ENCODE measurements at regions not wholly inside any gene's neighbourhood (a gene's known extent, or its start where the extent isn't known, plus 50 kb on each side); places are given as distances from the start of the nearest gene placed in this dataset.

GRCh38 chr16:86240716-86241363 lies 269.5 kb upstream of the FOXF1 start:
- H3K27me3 ChIP-seq (ENCODE audit: insufficient read depth, low read length) = peaks cover 36% of the 10 kb centered on the region
- H3K4me3 ChIP-seq (ENCODE audit: low read depth, low read length) = no peak overlapping the region
- H2AFZ ChIP-seq (ENCODE audit: low read length, unreplicated experiment) = no peak overlapping the region
- H3K27ac ChIP-seq (ENCODE audit: low read depth, low read length) = no peak overlapping the region
- no peaks in the 10 kb centered on the region for H3K79me2 ChIP-seq (ENCODE audit: control insufficient read depth, insufficient read depth, low read length, unreplicated experiment)
- H3K4me1 ChIP-seq (ENCODE audit: control insufficient read depth, insufficient read depth, low read length, unreplicated experiment) = no peaks in the 10 kb centered on the region
- no peaks in the 10 kb centered on the region for H3K36me3 ChIP-seq (ENCODE audit: insufficient read depth, low read length)

DNA sequence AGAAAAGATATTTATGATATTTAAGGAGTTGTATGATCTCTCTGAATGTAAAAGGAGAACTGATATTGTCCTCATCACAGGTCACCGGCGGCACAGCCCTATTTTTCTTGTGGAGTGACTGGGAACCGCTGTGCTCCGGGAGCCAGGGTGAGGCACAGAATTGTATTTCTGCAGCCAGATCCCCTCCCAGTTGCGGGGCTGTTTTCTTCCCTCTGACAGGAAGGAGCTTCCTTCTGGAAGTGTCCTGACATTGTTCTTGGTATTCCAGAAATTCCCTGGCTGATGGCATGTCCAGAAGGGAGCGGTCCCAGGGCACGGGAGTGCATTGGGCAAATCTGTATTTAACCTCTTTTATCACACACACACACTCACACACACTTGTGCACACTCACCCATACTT lies 268.6 kb upstream of the FOXF1 start:
- Histone ChIP-seq H3K27me3 (ENCODE audit: insufficient read depth, low read length) (peaks cover 36% of the 10 kb centered on the region), H3K4me3 (ENCODE audit: low read depth, low read length) (no peak overlapping the region), H3K79me2 (ENCODE audit: control insufficient read depth, insufficient read depth, low read length, unreplicated experiment) (no peaks in the 10 kb centered on the region), H3K36me3 (ENCODE audit: insufficient read depth, low read length) (no peaks in the 10 kb centered on the region), H3K4me1 (ENCODE audit: control insufficient read depth, insufficient read depth, low read length, unreplicated experiment) (no peaks in the 10 kb centered on the region), H2AFZ (ENCODE audit: low read length, unreplicated experiment) (no peak overlapping the region), H3K27ac (ENCODE audit: low read depth, low read length) (no peak overlapping the region)

- no peak overlapping the region for H2AFZ ChIP-seq (ENCODE audit: low read length, unreplicated experiment)
- H3K79me2 ChIP-seq (ENCODE audit: control insufficient read depth, insufficient read depth, low read length, unreplicated experiment) = no peaks in the 10 kb centered on the region
- no peaks in the 10 kb centered on the region for H3K36me3 ChIP-seq (ENCODE audit: insufficient read depth, low read length)
- no peak overlapping the region for H3K27ac ChIP-seq (ENCODE audit: low read depth, low read length)
- H3K4me1 ChIP-seq (ENCODE audit: control insufficient read depth, insufficient read depth, low read length, unreplicated experiment) = no peaks in the 10 kb centered on the region
- H3K27me3 ChIP-seq (ENCODE audit: insufficient read depth, low read length) = peaks cover 36% of the 10 kb centered on the region
- no peak overlapping the region for H3K4me3 ChIP-seq (ENCODE audit: low read depth, low read length)
Observed at GRCh38 chr16:86242244-86243122, 267.8 kb upstream of the FOXF1 start.

GRCh38 chr16:86243123-86243473 lies 267.2 kb upstream of the FOXF1 start:
- Histone ChIP-seq H3K27me3 (ENCODE audit: insufficient read depth, low read length) (peaks cover 36% of the 10 kb centered on the region), H3K36me3 (ENCODE audit: insufficient read depth, low read length) (no peaks in the 10 kb centered on the region), H3K4me1 (ENCODE audit: control insufficient read depth, insufficient read depth, low read length, unreplicated experiment) (no peaks in the 10 kb centered on the region), H2AFZ (ENCODE audit: low read length, unreplicated experiment) (no peak overlapping the region), H3K4me3 (ENCODE audit: low read depth, low read length) (no peak overlapping the region), H3K79me2 (ENCODE audit: control insufficient read depth, insufficient read depth, low read length, unreplicated experiment) (no peaks in the 10 kb centered on the region), H3K27ac (ENCODE audit: low read depth, low read length) (no peak overlapping the region)

- Histone ChIP-seq H3K4me3 (ENCODE audit: low read depth, low read length) (no peak overlapping the region), H3K27me3 (ENCODE audit: insufficient read depth, low read length) (peaks cover 36% of the 10 kb centered on the region), H3K4me1 (ENCODE audit: control insufficient read depth, insufficient read depth, low read length, unreplicated experiment) (no peaks in the 10 kb centered on the region), H3K27ac (ENCODE audit: low read depth, low read length) (no peak overlapping the region), H3K79me2 (ENCODE audit: control insufficient read depth, insufficient read depth, low read length, unreplicated experiment) (no peaks in the 10 kb centered on the region), H2AFZ (ENCODE audit: low read length, unreplicated experiment) (no peak overlapping the region), H3K36me3 (ENCODE audit: insufficient read depth, low read length) (no peaks in the 10 kb centered on the region)
Observed at GRCh38 chr16:86243571-86244154, 266.7 kb upstream of the FOXF1 start.

GRCh38 chr16:86244158-86244557 lies 266.2 kb upstream of the FOXF1 start:
- Histone ChIP-seq H3K4me3 (ENCODE audit: low read depth, low read length) (no peak overlapping the region), H3K79me2 (ENCODE audit: control insufficient read depth, insufficient read depth, low read length, unreplicated experiment) (no peaks in the 10 kb centered on the region), H3K27me3 (ENCODE audit: insufficient read depth, low read length) (peaks cover 36% of the 10 kb centered on the region), H2AFZ (ENCODE audit: low read length, unreplicated experiment) (no peak overlapping the region), H3K4me1 (ENCODE audit: control insufficient read depth, insufficient read depth, low read length, unreplicated experiment) (no peaks in the 10 kb centered on the region), H3K36me3 (ENCODE audit: insufficient read depth, low read length) (no peaks in the 10 kb centered on the region), H3K27ac (ENCODE audit: low read depth, low read length) (no peak overlapping the region)

DNA sequence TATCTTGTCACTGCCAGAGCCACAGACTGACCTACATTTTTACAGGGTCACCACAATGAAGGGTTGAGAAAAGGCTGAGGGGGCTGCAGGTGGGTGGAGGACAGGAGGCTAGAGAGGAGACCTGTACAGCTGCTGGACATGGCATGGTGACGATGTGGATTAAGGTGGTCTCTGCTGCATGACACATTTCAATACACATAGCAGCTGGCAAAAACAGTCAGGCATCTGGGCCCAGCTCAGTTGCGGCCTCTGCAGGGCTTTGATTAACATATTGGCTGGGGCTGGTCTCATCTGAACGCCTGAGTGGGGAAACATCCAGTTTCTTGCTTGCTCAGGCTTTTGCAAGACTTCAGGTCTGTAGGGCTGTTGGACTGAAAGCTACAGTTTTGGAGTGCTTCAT lies 265.4 kb upstream of the FOXF1 start:
- Histone ChIP-seq H3K27me3 (ENCODE audit: insufficient read depth, low read length) (peaks cover 31% of the 10 kb centered on the region), H3K4me1 (ENCODE audit: control insufficient read depth, insufficient read depth, low read length, unreplicated experiment) (no peaks in the 10 kb centered on the region), H3K4me3 (ENCODE audit: low read depth, low read length) (no peak overlapping the region), H3K36me3 (ENCODE audit: insufficient read depth, low read length) (no peaks in the 10 kb centered on the region), H3K27ac (ENCODE audit: low read depth, low read length) (no peak overlapping the region), H2AFZ (ENCODE audit: low read length, unreplicated experiment) (no peak overlapping the region), H3K79me2 (ENCODE audit: control insufficient read depth, insufficient read depth, low read length, unreplicated experiment) (no peaks in the 10 kb centered on the region)

GRCh38 chr16:86245351-86245750 lies 265.0 kb upstream of the FOXF1 start:
- H3K36me3 ChIP-seq (ENCODE audit: insufficient read depth, low read length) = no peaks in the 10 kb centered on the region
- H3K27ac ChIP-seq (ENCODE audit: low read depth, low read length) = no peak overlapping the region
- no peaks in the 10 kb centered on the region for H3K79me2 ChIP-seq (ENCODE audit: control insufficient read depth, insufficient read depth, low read length, unreplicated experiment)
- H3K4me3 ChIP-seq (ENCODE audit: low read depth, low read length) = no peak overlapping the region
- H2AFZ ChIP-seq (ENCODE audit: low read length, unreplicated experiment) = no peak overlapping the region
- no peaks in the 10 kb centered on the region for H3K4me1 ChIP-seq (ENCODE audit: control insufficient read depth, insufficient read depth, low read length, unreplicated experiment)
- H3K27me3 ChIP-seq (ENCODE audit: insufficient read depth, low read length) = peaks cover 27% of the 10 kb centered on the region

DNA sequence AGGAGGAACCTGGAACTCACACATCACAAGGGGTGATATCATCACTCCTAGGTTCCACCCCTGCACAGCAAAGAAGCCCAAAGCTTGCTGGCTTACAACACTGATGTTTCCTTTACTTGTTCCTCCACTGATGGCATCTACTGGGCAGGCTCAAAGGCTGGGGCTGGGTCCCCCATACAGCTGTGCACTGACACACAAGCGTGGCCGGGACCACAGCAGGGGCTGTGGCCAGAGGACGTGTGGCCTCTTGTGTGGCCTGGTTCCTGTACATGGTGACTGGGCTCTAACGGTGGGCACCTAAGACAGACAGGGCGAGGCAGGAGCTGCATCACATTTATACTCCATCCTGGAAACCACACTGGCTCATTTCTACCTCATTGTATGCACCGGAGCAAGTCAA lies 264.4 kb upstream of the FOXF1 start:
- Histone ChIP-seq H3K27ac (ENCODE audit: low read depth, low read length) (no peak overlapping the region), H3K4me3 (ENCODE audit: low read depth, low read length) (no peak overlapping the region), H3K4me1 (ENCODE audit: control insufficient read depth, insufficient read depth, low read length, unreplicated experiment) (no peaks in the 10 kb centered on the region), H3K27me3 (ENCODE audit: insufficient read depth, low read length) (peaks cover 22% of the 10 kb centered on the region), H3K36me3 (ENCODE audit: insufficient read depth, low read length) (no peaks in the 10 kb centered on the region), H3K79me2 (ENCODE audit: control insufficient read depth, insufficient read depth, low read length, unreplicated experiment) (no peaks in the 10 kb centered on the region), H2AFZ (ENCODE audit: low read length, unreplicated experiment) (no peak overlapping the region)

DNA sequence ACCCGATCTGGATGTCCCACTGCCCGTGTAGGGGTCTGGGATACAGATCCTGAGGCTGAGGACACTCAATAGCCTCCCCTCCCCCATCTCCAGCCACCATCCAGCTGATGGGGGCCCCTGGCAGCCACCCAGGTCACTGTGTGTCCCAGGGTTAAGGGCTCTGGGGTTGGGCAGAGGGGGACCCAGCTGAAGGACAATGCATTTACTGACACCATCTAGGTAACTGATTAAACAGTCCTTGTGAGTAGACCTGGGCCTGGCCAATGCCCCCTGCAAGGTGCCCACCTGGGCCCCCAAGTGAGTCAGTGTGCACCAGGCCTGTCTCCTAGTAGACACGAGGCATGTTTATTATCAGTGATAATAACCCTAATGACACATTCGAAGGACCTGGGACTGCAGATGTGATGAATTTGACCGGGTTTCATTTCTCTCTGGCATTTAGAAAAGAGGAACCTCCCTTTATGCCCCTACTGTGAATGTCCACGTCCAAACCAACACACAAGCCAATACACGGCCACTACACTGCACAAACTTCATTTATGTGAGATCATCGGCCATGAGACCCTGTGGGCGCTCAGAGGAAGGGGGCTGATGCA lies 261.9 kb upstream of the FOXF1 start:
- no peaks in the 10 kb centered on the region for H3K36me3 ChIP-seq (ENCODE audit: insufficient read depth, low read length)

More for the DNA sequence above, 261.9 kb upstream of the FOXF1 start:
- Histone ChIP-seq H3K4me3 (ENCODE audit: low read depth, low read length) (no peak overlapping the region), H2AFZ (ENCODE audit: low read length, unreplicated experiment) (no peak overlapping the region), H3K4me1 (ENCODE audit: control insufficient read depth, insufficient read depth, low read length, unreplicated experiment) (no peaks in the 10 kb centered on the region), H3K27me3 (ENCODE audit: insufficient read depth, low read length) (no peaks in the 10 kb centered on the region; the same call in 1 of the 2 replicates), H3K79me2 (ENCODE audit: control insufficient read depth, insufficient read depth, low read length, unreplicated experiment) (no peaks in the 10 kb centered on the region), H3K27ac (ENCODE audit: low read depth, low read length) (no peak overlapping the region)
